ENCODE measurements at regions not wholly inside any gene's neighbourhood (a gene's known extent, or its start where the extent isn't known, plus 50 kb on each side); places are given as distances from the start of the nearest gene placed in this dataset.

DNA sequence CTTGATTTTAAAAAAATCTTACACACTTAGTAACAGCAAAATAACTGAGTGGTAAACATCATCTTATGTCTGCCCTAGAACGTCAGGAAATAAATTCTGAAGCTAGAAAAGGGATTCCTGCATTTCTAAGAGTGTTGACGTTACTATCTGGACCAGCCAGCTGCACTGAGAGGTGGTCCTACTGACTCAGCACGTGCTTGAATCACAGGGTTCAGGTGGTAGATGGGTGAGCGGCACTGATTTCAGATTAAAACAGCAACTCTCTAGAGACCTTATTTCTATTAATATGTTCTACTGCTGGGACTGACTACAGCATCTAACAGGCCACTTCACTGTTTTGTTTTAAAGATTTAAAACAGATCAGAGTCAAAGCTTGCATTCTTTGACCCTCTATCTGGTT is 377.2 kb downstream of the GABRB3 start:
- Histone ChIP-seq H3K9me3 (no peaks in the 10 kb centered on the region), H3K36me3 (no peaks in the 10 kb centered on the region), H3K27me3 (no peaks in the 10 kb centered on the region), H3K27ac (no peak overlapping the region), H3K4me3 (no peak overlapping the region), H3K4me1 (no peaks in the 10 kb centered on the region)
- DNase-seq = no peak
- intact Hi-C loops (cut with DNase I; ENCODE audit: low total_unique reads) = no loop called here
- no peak for TF ChIP-seq CTCF (IDR thresholded peaks at IDR 0.05)

DNA sequence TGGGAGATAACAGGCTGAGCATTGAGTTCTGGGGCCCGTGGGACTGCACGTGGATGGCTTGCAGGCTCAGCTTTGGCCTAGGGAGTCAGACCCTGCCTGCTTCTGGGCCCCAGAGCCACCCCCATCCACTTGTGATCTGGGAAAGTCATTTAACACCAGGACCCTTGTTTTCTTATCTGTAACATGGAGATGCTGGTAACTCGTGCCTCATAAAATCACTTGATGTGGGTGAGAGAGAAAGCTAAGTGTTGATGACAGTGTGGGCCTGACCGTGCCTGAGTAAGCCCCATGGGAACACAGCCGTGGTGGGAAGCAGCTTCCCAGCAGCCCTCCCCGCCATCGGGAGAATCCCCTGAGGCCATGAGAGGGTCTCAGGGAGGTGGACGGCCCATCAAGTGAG is 378.1 kb downstream of the GABRB3 start:
- H3K4me3 ChIP-seq = no peak overlapping the region
- no peak overlapping the region for H3K27ac ChIP-seq
- H3K36me3 ChIP-seq = no peaks in the 10 kb centered on the region
- TF ChIP-seq CTCF (IDR thresholded peaks at IDR 0.05) = no peak
- intact Hi-C loops (cut with DNase I; ENCODE audit: low total_unique reads) = no loop called here
- no peaks in the 10 kb centered on the region for H3K9me3 ChIP-seq
- DNase-seq = no peak
- no peaks in the 10 kb centered on the region for H3K27me3 ChIP-seq
- H3K4me1 ChIP-seq = no peaks in the 10 kb centered on the region

GRCh38 chr15:26392956-26393355 is 379.9 kb downstream of the GABRB3 start:
- no peaks in the 10 kb centered on the region for H3K9me3 ChIP-seq
- H3K27ac ChIP-seq = no peak overlapping the region
- no peak for DNase-seq
- H3K4me1 ChIP-seq = no peaks in the 10 kb centered on the region
- no peaks in the 10 kb centered on the region for H3K27me3 ChIP-seq
- H3K4me3 ChIP-seq = no peak overlapping the region
- intact Hi-C loops (cut with DNase I; ENCODE audit: low total_unique reads) = no loop called here
- no peak for TF ChIP-seq CTCF (IDR thresholded peaks at IDR 0.05)
- no peaks in the 10 kb centered on the region for H3K36me3 ChIP-seq

- no peaks in the 10 kb centered on the region for H3K4me1 ChIP-seq
- H3K27me3 ChIP-seq = no peaks in the 10 kb centered on the region
- H3K9me3 ChIP-seq = no peaks in the 10 kb centered on the region
- H3K36me3 ChIP-seq = no peaks in the 10 kb centered on the region
- TF ChIP-seq CTCF (IDR thresholded peaks at IDR 0.05) = no peak
- H3K27ac ChIP-seq = no peak overlapping the region
- no peak for DNase-seq
- intact Hi-C loops (cut with DNase I; ENCODE audit: low total_unique reads) = no loop called here
- H3K4me3 ChIP-seq = no peak overlapping the region
These were observed 381.2 kb downstream of the GABRB3 start for GRCh38 chr15:26391567-26392194.

GRCh38 chr15:26382444-26383072 is 390.3 kb downstream of the GABRB3 start:
- H3K36me3 ChIP-seq = no peaks in the 10 kb centered on the region
- TF ChIP-seq CTCF (IDR thresholded peaks at IDR 0.05) = no peak
- DNase-seq = no peak
- peaks cover 0 to under 1% (median 0%) of the 10 kb centered on the region in 3 donors for H3K9me3 ChIP-seq
- H3K27me3 ChIP-seq = no peaks in the 10 kb centered on the region
- no peak overlapping the region for H3K27ac ChIP-seq
- no peaks in the 10 kb centered on the region for H3K4me1 ChIP-seq
- no peak overlapping the region for H3K4me3 ChIP-seq
- intact Hi-C loops (cut with DNase I; ENCODE audit: low total_unique reads) = no loop called here
